ENCODE measurements at regions not wholly inside any gene's neighbourhood (a gene's known extent, or its start where the extent isn't known, plus 50 kb on each side); places are given as distances from the start of the nearest gene placed in this dataset.

DNA sequence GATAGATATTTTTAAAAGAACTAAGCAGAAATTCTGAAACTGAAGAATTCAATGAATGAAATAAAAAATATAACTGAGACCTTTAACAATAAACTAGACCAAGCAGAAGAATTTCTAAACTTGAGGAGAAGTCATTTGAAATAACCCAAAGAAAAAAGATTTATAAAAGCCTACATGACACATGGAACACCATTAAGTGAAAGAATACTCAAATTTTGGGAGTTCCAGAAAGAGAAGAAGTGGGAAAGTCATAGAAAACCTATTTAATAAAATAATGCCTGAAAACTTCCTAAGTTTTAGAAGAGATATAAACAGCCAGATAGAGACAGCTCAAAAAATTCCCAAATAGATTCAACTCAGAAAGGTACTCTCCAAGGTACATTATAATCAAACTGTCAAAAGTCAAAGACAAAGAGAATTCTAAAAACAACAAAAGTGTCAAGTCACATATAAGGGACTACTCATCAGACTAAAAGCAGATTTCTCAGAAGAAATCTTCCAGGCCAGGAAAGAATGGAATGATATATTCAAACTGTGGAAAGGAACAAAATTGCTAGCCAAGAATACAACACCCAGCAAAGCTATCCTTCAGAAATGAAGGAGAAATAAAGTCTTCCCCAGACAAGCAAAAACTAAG lies 72.9 kb upstream of the GNAZ start:
- DNase-seq: no peak

DNA sequence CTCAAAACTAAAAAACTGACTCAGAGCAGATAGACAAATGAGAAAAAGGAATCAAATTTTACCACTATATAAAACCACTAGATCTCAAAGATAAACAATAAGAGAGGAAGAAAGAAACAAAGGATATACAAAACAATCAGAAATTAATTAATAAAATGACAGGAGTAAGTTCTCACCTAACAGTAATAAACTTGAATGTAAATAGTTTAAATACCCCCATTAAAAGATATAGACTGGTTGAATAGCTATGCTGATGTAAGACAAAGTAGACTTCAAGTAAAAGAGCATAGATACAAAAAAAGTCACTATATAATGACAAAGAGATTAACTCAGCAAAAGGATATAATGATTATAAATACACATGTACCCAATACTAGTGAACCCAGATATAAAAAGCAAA lies 72.3 kb upstream of the GNAZ start:
- DNase-seq: no peak

DNA sequence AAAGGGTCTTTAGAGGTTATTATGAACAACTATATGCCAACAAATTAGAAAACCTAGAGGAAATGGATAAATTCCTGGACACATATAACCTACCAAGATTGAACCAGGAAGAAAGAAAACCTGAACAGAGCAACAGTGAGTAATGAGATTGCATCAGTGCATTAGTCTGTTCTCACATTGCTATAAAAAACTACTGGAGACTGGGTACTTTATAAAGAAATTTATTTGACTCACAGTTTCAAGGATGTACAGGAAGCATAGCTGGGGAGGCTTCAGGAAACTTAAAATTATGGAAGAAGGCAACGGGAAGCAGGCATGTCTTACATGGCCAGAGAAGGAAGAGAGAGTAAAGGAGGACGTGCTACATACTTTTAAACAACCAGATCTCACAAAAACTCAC lies 70.8 kb upstream of the GNAZ start:
- DNase-seq: no peak

DNA sequence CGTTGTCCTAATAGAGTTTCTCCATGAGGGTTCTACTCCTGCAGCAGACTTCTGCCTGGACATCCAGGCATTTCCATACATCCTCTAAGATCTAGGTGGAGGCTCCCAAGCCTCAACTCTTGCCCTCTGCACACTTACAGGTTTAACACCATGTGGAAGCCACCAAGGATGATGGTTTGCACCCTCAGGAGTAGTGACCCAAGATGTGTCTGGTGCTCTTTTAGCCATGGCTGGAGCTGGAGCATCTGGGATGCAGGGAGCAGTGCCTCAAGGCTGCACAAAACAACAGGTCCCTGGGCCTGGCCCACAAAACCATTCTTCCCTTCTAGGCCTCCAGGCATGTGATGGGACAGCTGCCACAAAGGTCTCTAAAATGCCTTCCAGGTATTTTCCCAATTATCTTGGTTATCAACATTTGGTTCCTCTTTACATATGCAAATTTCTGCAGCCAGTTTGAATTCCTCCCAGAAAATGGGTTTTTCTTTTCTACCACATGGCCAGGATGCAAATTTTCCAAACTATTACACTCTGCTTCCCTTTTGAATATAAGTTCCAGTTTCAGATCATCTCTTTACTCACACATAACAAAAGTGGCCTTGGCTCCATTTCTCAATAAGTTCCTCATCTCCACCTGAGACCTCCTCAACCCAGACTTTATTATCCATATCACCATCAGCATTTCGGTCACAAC lies 69.5 kb upstream of the GNAZ start:
- no peak for DNase-seq

DNA sequence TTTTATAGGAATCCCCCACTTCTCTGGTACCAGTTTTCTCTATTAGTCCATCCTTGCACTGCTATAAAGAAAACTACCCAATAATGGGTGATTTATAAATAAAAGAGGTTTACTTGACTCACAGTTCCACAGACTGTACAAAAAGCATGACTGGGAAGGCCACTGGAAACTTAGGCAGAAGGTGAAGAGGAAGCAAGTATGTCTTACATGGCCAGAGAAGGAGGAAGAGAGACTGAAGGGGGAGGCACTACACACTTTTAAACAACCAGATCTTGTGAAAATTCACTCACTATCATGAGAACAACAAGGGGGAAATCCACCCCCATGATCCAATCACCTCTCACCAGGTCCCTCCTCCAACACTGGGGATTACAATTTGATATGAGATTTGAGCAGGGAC lies 68.9 kb upstream of the GNAZ start:
- no peak for DNase-seq

DNA sequence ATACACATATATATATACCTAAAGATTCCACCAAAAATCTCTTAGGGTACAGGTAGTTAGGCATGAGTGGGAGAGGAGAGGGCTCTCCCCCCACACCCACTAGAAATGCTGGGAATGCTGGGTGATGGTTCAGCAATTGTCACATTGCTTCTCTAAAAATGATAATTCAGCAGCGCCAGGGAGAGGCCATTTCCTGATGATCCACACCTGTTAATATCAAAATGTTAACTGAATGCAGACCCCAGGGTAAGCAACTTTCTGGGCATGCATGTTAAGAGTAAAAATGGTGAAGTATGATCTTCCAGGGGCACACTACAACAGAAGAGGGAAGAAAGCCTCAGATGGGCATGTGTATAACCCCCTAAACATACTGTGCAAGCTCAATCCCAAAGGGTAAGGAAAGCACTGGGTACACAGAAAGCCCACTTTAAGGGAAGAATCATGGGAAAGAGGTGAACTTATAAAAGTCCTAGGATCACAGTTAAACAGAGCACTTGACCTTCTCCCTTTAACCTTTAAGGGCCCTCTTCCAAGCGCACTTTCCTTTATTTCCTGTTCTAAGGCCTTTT lies 67.6 kb upstream of the GNAZ start:
- DNase-seq: no peak

DNA sequence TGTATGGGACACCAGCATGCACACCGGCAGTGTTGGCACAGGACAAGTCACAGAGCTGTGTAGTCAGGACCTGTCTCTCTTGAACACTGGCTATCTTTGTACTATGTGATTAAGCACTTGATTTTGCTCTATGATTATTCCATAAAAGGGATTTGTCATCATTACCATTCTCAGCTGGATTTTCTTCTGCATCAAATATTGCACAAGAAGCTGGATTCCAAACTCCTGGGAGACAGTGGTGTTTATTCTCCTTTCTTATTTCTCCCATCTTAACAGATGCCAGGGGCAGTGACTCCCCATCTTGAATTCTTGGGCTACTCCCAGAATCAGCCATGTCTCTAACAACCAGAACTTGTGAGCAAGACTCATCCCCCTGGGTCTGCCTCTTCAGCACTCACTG lies 62.5 kb upstream of the GNAZ start:
- DNase-seq: no peak

DNA sequence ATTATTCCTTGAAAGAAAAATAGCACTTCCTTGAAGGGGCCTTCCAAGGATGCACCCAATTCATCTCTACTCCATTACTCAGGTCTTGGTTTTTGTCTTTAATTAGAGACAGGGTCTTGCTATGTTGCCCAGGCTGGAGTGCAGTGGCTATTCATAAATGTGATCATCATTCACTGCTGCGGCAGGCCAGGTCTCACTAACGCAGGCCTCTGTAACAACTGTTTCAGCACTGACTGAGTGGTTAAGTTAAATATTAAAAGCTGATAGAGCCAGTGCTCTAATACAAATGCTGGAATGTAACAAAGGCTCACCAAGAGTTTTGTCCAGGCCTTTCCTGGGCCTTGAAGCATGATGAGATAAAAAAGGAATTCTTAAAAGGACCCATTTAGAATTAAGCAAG lies 61.4 kb upstream of the GNAZ start:
- no peak for DNase-seq

All from amygdala (tissue), 56 donors.